Mucosa of descending colon (tissue), 3 donors: ENCODE measurements at regions not wholly inside any gene's neighbourhood (a gene's known extent, or its start where the extent isn't known, plus 50 kb on each side); places are given as distances from the start of the nearest gene placed in this dataset.

Experiments used
- ATAC-seq: fragments of 200-7000 bp; cut with Tn5 transposase; one replicate; pipeline ENCODE4 v1.9.1; 2020; ENCODE audit warnings: mild to moderate bottlenecking, moderate library complexity
- DNase-seq, 3 donors: peaks; one replicate each; pipeline ENCODE4 v3.0.0-alpha.2; 2020
- H3K36me3 ChIP-seq: fragments of 200-600 bp; one replicate; pipeline ENCODE4 v1.8.0; 2021; ENCODE audit warnings: low read depth, mild to moderate bottlenecking
- H3K4me1 ChIP-seq: fragments of 200-600 bp; one replicate; pipeline ENCODE4 v1.8.0; 2021; ENCODE audit warnings: low read depth, mild to moderate bottlenecking
- H3K4me3 ChIP-seq: fragments of 200-600 bp; one replicate; pipeline ENCODE4 v1.8.0; 2021; ENCODE audit warnings: mild to moderate bottlenecking
- H3K9me3 ChIP-seq: fragments of 200-600 bp; one replicate; pipeline ENCODE4 v1.8.0; 2021; ENCODE audit warnings: mild to moderate bottlenecking
- CTCF ChIP-seq: fragments of 200-600 bp; IDR thresholded peaks from one replicate; pipeline ENCODE4 v1.8.0; 2022; ENCODE audit warnings: antibody characterized with exemption, mild to moderate bottlenecking
- intact Hi-C, 2 donors: fragments of 100-400 bp; cut with DNase I in 1 of 2; cut with micrococcal nuclease in 1 of 2; formaldehyde crosslinking; loops; one replicate each; pipeline versions ENCODE4 v1.11.0 to v1.11.1; 2022; cut with DNase I, micrococcal nuclease
- donor health status: DM: no; HTN: no; CAD: no; lungs with moderate emphysema.
- donor health status: DM: no; HTN: no; CAD: no.
- donor health status: DM: no; HTN: yes; CAD: no.

DNA sequence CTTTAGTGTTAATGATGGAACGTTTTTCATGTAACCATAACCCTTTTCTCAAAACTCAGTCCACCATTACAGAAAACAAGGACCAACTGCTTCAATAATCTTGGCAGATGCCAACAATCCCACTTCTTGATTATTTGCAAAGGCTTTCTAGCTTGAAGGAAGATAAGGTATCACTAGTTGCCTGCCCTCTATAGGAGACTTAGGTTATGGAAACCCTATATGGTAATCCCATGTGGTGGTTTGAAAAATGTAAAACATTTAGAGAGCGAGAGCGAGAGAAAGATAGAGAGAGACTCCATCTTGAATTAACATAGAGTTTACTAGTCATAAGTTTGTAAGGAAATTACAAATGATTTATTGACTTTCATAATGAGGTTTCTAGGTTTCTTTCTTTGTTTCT lies 1627.5 kb upstream of the TENM3 start:
- Histone ChIP-seq H3K36me3 (no peaks in the 10 kb centered on the region), H3K9me3 (no peaks in the 10 kb centered on the region), H3K4me1 (no peaks in the 10 kb centered on the region), H3K4me3 (no peak overlapping the region)
- no peak for DNase-seq
- no peak for TF ChIP-seq CTCF
- intact Hi-C loops, result no loop called here
- no peak for ATAC-seq

DNA sequence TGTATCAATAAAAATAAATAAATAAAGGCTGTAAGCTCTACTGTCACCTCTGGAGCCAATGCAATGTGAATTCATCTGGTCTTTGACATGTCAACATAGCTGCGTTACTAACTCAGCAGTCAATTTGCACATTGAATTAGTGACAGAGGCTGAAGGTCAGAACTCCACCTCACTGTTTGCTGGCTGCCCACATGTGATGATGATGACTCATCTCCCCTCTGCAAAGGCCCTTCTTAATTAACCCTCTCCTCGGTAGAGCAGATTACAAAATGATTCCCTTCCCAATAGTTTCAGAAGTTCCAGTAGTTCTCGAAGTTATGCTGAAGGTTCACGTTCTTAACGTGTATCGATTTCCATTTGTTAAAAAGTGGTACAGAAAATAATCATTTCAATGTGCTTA lies 1626.0 kb upstream of the TENM3 start:
- Histone ChIP-seq H3K4me1 (no peaks in the 10 kb centered on the region), H3K4me3 (no peak overlapping the region), H3K36me3 (no peaks in the 10 kb centered on the region), H3K9me3 (no peaks in the 10 kb centered on the region)
- DNase-seq (no peak), ATAC-seq (no peak)
- intact Hi-C loops, result no loop called here
- TF ChIP-seq CTCF, result no peak

GRCh38 chr4:180618396-180618795 lies 1624.8 kb upstream of the TENM3 start:
- Histone ChIP-seq H3K9me3 (no peaks in the 10 kb centered on the region), H3K36me3 (no peaks in the 10 kb centered on the region), H3K4me1 (no peaks in the 10 kb centered on the region), H3K4me3 (no peak overlapping the region)
- TF ChIP-seq CTCF, result no peak
- ATAC-seq, result no peak
- DNase-seq, result no peak
- intact Hi-C loops, result no loop called here

GRCh38 chr4:180619440-180619839 lies 1623.8 kb upstream of the TENM3 start:
- Histone ChIP-seq H3K4me3 (no peak overlapping the region), H3K4me1 (no peaks in the 10 kb centered on the region), H3K36me3 (no peaks in the 10 kb centered on the region), H3K9me3 (no peaks in the 10 kb centered on the region)
- DNase-seq (no peak), ATAC-seq (no peak)
- TF ChIP-seq CTCF, result no peak
- intact Hi-C loops, result no loop called here

GRCh38 chr4:180622254-180622653 lies 1620.9 kb upstream of the TENM3 start:
- intact Hi-C loops, result no loop called here

More at GRCh38 chr4:180622254-180622653, 1620.9 kb upstream of the TENM3 start:
- no peak for DNase-seq
- Histone ChIP-seq H3K36me3 (no peaks in the 10 kb centered on the region), H3K9me3 (no peaks in the 10 kb centered on the region), H3K4me3 (no peak overlapping the region), H3K4me1 (no peaks in the 10 kb centered on the region)
- no peak for ATAC-seq
- no peak for TF ChIP-seq CTCF
